ENCODE measurements at regions not wholly inside any gene's neighbourhood (a gene's known extent, or its start where the extent isn't known, plus 50 kb on each side); places are given as distances from the start of the nearest gene placed in this dataset.

DNA sequence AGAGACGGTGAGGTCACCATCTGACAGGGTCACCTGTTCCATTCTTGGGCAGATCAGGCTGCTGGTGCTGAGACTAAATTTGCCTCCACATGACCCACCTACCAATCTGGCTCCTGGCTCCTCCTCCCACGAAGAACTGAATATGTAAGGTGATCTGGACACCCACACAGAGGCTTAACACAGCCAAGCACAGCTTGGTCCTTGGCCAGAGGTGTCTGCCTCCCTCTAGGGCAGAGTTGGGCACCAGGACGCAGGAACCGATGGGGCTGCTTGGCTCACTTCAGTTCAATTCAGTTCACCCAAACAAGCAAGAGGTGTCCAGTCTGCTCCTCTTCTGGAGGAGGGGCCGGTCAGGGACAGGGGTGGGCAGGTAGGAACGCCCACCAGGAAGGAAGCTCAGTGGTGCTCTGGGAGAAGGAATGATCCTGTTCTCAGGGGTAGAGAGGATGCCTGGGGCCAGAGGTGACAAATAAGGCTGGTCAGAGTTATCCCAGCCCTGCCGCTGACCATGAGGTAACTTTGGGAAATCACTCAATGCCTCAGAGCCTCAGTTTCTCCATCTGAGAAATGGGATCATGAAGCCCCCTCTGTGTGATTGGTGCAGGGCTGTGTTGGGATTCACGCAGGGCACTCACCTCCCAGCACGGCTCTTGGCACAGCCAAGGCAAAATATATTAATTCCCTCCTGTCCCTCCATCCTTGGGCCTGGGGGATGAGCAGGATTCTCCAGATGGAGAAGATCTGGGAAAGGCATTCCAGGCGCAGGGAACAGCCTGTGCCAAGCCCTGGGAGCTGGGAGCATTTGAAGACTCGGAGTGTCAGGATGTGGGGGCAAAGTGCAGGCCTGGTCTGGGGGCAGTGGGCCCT, 284.5 kb downstream of the PTPRU start:
- Mint-ChIP-seq H3K27me3 (peaks cover 52 to 99% of the 10 kb centered on the region in 2 donors), H3K9me3 (no peaks in the 10 kb centered on the region), H3K36me3 (ENCODE audit: insufficient read depth) (no peaks in the 10 kb centered on the region), H3K4me3 (no peak overlapping the region), H3K4me1 (ENCODE audit: low read depth in 2 of 2) (no peaks in the 10 kb centered on the region), H3K27ac (no peak overlapping the region)
- DNase-seq = no peak
- ATAC-seq (replicated peaks) = no peak

DNA sequence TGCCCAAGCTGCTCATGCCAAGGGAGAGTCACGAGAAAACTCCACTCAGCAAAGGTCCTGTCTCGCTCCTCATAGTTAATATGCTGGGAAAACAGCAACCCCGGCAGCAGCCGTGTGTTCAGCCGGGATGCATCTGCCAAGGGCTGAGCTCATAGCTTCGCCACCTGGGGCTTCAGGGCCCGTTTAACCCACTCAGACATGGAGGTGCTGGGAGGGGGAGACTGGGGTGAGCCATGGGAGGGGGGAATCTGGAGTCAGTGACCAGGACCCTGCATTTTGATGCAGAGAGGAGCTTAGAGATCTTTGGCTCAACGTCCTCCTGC, 283.4 kb downstream of the PTPRU start:
- DNase-seq (no peak), ATAC-seq (replicated peaks) (no peak)
- H3K4me3 Mint-ChIP-seq = no peak overlapping the region
- no peaks in the 10 kb centered on the region for H3K4me1 Mint-ChIP-seq (ENCODE audit: low read depth in 2 of 2)
- peaks cover 44 to 95% of the 10 kb centered on the region in 2 donors for H3K27me3 Mint-ChIP-seq
- no peaks in the 10 kb centered on the region for H3K9me3 Mint-ChIP-seq
- no peak overlapping the region for H3K27ac Mint-ChIP-seq
- H3K36me3 Mint-ChIP-seq (ENCODE audit: insufficient read depth) = no peaks in the 10 kb centered on the region

DNA sequence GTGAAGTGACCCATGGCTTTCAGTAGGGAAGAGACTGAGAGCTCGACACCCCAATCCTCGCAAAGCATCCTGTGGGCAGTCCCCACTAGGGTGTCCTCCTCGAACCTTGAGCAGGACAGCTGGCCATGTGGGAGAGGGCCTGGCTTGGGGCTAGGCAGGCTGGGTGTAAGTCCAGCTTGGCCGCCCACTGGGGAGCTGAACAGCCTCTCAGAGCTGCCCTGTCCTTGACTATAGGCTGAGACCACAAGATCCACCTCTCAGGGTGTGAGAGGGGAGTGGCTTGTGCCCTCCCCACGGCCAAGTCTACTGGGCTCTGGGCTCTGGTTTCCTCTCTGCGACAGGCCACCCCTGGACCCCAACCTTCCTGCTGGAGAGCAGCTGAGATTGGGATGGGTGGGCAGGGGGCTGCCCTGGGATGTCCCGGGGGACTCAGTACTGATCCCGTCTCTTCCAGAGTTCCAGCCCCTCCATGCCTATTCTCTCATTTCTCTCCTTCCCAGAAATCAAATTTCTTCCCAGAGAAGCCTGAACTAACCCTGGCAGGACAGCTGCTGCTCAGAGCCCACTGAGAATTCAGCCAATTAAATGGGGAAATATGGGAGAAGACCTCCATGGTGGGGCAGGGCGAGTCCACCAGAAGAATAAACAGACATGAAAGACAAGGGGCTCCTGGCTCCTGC, 282.9 kb downstream of the PTPRU start:
- H3K9me3 Mint-ChIP-seq = no peaks in the 10 kb centered on the region

DNA sequence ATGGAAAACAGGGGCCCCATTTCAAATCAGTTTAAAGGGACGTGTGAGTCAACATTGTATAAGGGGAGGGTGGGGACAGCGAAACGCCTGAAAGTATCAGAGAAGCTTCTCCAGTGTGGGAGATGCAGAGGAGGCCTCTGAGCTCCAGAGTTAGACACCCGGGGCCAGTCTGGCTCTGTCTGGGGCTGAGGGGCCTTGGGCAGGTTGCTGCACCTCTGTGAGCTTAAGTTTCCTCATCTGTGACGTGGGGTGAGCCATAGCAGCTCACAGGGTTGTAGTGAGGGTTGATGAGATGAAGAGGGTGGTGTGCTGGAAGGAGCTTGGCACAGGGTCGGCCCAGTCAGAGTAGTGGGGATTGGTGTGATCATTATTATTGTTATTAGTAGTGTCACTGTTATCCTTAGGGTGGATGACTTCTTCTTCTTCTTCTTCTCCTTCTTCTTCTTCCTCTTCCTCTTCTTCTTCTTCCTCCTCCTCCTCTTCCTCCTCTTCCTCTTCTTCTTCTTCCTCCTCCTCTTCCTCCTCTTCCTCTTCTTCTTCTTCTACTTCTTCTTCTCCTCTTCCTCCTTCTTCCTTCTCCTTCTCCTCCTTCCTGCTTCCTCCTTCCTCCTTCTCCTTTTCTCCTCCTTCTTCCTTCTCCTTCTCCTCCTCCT, 282.0 kb downstream of the PTPRU start:
- DNase-seq = no peak
- H3K4me3 Mint-ChIP-seq = no peak overlapping the region
- H3K4me1 Mint-ChIP-seq (ENCODE audit: low read depth in 2 of 2) = no peaks in the 10 kb centered on the region
- ATAC-seq (replicated peaks) = no peak
- H3K27ac Mint-ChIP-seq = no peak overlapping the region
- no peaks in the 10 kb centered on the region for H3K9me3 Mint-ChIP-seq
- peaks cover 34 to 87% of the 10 kb centered on the region in 2 donors for H3K27me3 Mint-ChIP-seq
- H3K36me3 Mint-ChIP-seq (ENCODE audit: insufficient read depth) = no peaks in the 10 kb centered on the region

More for the DNA sequence above, 282.9 kb downstream of the PTPRU start:
- DNase-seq (no peak), ATAC-seq (replicated peaks) (no peak)
- peaks cover 44 to 95% of the 10 kb centered on the region in 2 donors for H3K27me3 Mint-ChIP-seq
- H3K4me3 Mint-ChIP-seq = no peak overlapping the region
- no peaks in the 10 kb centered on the region for H3K4me1 Mint-ChIP-seq (ENCODE audit: low read depth in 2 of 2)
- no peaks in the 10 kb centered on the region for H3K36me3 Mint-ChIP-seq (ENCODE audit: insufficient read depth)
- H3K27ac Mint-ChIP-seq = no peak overlapping the region

DNA sequence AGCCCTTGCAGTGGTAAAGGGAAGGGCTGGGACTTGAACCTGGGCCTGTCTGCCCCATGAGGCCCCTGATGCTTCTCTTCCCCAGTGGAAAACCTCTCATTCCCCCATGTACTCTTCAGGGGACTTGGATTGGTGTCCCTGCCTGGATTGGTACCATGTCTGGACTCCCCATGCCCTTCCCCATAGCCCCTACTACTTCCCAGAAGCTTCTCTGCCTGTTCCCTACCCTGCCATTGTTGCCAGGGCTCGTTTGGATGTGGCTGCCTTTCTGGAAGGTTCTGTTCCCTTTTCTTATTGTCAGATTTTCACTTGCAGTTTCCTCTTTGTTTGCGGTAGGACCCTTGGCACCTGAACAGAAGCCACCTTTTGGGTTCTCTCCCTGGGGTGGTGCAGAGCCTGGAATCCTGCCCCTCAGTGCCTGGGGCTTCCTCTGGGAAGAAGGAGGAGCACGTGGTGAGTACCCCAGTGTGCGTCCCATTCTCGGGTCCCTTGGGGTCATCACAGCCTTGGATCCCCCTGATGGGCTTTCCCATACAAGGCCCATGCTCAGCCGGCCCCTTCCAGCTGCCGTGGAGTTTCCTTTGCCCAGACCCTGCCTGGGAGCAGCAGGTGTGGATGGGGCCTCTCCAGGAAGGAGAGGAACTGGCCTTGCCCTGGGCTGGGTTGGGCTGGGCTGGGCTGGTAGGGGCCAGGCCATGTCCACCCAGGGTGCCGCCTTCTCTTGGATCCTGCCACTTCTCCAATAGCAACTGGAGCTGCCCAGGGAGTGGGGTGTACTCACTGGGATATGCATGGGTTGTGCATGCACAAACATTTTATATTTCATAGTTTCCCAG, 281.1 kb downstream of the PTPRU start:
- H3K9me3 Mint-ChIP-seq = no peaks in the 10 kb centered on the region
- H3K27me3 Mint-ChIP-seq = peaks cover 29 to 78% of the 10 kb centered on the region in 2 donors
- H3K27ac Mint-ChIP-seq = no peak overlapping the region
- DNase-seq = no peak
- H3K4me1 Mint-ChIP-seq (ENCODE audit: low read depth in 2 of 2) = no peaks in the 10 kb centered on the region
- ATAC-seq (replicated peaks) = no peak
- H3K36me3 Mint-ChIP-seq (ENCODE audit: insufficient read depth) = no peaks in the 10 kb centered on the region
- H3K4me3 Mint-ChIP-seq = no peak overlapping the region

DNA sequence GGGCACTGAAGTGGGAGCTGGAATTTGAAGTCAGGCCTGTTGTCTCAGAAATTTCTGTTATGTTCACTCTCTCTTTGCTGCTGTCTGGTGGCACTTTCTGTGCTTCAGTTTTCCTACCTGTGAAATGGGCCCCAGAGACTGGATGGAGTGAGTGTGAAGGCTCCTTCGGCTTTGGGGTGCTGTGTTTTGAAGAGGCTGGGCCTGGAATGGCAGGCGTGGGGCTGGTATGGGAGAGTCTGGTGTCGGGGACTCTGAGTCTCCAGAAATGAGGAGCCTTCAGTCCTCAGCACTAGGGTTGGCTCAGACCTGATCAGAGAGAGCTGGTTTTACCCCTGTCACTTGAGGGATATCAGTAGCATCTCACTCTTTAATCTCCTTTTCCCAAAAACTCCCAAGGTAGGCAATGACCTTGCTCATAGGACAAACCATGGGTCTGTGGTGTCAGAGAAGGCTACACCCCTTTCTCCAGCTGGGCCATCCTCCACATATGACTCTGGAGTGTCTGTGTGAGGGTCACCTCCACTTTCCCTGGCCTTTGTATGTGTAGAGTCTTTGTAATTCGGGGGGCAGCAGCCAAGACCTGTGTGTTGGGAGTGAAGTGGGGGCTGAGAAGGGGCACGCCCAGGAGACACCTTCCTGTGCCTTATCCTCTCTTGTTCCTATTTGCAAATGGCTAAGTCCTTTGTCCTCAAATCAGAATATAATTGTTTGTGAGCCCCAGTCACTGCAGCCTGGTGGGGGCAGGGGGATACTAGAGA, 279.9 kb downstream of the PTPRU start:
- H3K27me3 Mint-ChIP-seq = peaks cover 26 to 66% of the 10 kb centered on the region in 2 donors
- H3K4me3 Mint-ChIP-seq = no peak overlapping the region
- no peaks in the 10 kb centered on the region for H3K9me3 Mint-ChIP-seq
- no peaks in the 10 kb centered on the region for H3K4me1 Mint-ChIP-seq (ENCODE audit: low read depth in 2 of 2)
- no peak overlapping the region for H3K27ac Mint-ChIP-seq
- ATAC-seq (replicated peaks) (no peak), DNase-seq (no peak)
- no peaks in the 10 kb centered on the region for H3K36me3 Mint-ChIP-seq (ENCODE audit: insufficient read depth)

DNA sequence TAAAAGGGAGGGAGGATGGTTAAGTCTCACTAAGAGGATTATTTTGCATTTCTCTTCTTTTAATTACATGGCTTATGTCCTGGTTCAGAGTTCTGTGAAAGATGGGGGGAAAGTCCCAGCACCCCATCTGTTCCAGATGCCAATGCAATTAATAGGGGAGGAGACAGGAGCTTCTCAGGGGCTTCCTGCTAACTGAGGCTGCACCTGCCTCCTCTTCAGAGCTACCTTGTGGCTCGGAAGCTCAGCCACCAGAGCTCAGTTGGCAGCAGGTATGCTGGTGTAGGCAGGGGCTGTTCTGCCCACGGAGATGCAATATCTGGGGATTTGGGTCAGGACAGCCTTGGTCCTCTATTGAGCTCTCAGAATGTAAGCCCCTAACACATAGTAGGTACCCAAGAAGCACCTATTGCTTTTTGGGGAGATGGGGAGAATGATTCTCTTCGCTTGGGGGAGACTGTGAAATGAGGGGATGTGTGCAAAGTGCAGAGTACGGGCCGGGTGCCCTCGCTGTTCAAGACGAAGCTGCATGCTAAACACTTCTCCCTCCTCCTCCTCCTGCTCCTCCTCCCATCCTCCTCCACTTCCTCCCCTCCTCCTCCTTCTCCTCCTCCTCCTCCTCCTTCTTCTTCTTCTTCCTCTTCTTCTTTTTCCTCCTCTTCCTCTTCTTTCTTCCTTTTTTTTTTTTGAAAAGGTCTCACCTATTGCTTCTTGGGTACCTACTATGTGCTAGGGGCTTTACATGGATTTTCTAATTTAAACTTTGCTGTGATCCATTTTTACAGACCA, 279.0 kb downstream of the PTPRU start:
- no peak for DNase-seq
- Mint-ChIP-seq H3K4me3 (no peak overlapping the region), H3K27me3 (peaks cover 26 to 57% of the 10 kb centered on the region in 2 donors), H3K9me3 (no peaks in the 10 kb centered on the region), H3K4me1 (ENCODE audit: low read depth in 2 of 2) (no peaks in the 10 kb centered on the region), H3K27ac (no peak overlapping the region), H3K36me3 (ENCODE audit: insufficient read depth) (no peaks in the 10 kb centered on the region)
- ATAC-seq (replicated peaks) = no peak

DNA sequence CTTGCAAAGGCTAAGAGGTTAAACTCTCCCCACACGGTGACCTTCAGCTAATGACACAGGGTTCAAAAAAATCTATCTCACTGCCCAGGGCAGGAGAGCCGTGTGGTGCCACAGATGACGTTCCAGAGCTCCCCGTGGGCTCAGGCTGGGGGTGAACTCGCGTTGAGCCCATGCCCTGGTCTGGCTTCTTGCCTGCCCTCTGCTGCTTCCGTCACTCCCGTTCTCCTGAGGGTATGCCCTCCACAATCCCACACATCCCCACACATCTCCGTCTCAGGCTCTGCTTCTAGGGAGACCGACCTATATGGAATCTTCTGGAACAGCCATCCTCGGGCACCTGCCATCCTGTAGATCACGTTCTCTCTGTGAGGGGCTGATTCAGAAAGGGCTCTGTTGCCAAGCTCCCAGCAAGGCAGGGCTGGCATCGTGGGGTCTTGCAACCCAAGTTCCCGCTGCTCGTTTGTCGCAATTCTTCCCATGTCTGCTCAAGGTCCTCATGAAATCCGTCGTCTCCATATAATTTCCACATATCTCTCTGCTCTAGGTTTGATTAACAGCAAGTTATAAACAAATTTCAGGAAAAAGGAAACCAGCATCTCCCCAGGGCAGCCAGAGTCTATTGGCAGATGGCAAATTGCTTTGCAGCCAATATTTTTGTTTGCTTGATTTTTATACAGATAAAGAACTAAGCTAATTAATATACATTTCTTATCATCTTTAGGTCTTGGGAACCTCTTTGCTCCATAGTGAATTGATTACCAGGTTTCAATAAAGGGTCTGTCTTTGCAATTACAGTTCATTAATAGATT, 278.2 kb downstream of the PTPRU start:
- Mint-ChIP-seq H3K4me3 (no peak overlapping the region), H3K36me3 (ENCODE audit: insufficient read depth) (no peaks in the 10 kb centered on the region), H3K9me3 (no peaks in the 10 kb centered on the region), H3K4me1 (ENCODE audit: low read depth in 2 of 2) (no peaks in the 10 kb centered on the region), H3K27me3 (peaks cover 32 to 53% of the 10 kb centered on the region in 2 donors), H3K27ac (no peak overlapping the region)
- ATAC-seq (replicated peaks) (no peak), DNase-seq (no peak)

DNA sequence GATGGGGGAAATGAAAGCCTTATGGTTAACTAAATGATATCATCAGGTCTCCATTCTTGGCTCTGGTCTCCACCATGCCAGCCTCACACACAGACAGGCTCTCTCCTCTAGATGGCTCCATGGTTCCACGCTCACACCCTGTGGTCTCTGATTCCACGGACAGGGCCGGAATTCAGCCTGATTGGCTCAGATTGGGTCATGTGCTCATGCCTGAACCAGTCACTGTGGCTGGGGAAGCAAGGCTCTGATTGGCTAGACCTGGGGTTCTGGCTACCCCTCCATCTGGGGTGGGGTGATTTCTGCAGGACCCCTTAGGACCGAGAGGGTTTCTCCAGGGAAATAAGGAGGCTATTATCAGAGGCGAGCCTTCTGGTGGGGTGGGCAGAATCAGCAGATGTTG, 277.0 kb downstream of the PTPRU start:
- no peak overlapping the region for H3K4me3 Mint-ChIP-seq
- no peaks in the 10 kb centered on the region for H3K9me3 Mint-ChIP-seq
- H3K36me3 Mint-ChIP-seq (ENCODE audit: insufficient read depth) = no peaks in the 10 kb centered on the region
- ATAC-seq (replicated peaks) (no peak), DNase-seq (no peak)
- H3K4me1 Mint-ChIP-seq (ENCODE audit: low read depth in 2 of 2) = no peaks in the 10 kb centered on the region
- no peak overlapping the region for H3K27ac Mint-ChIP-seq
- peaks cover 35 to 53% of the 10 kb centered on the region in 2 donors for H3K27me3 Mint-ChIP-seq

DNA sequence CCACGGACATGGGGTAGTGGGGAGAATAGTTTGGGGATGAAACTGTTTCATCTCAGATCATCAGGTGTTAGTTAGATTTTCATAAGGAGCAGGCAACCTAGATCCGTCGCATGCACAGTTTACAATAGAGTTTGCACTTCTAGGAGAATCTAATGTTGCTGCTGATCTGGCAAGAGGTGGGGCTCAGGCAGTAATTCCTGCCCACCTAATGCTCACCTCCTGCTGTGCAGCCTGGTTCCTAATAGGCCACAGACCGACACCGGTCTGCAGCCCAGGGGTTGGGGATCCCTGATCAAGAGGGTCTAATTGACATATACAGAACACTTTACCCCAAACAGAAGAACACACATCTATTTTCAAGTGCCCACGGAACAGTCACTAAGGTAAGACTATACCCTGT, 275.1 kb downstream of the PTPRU start:
- Mint-ChIP-seq H3K4me1 (ENCODE audit: low read depth in 2 of 2) (no peaks in the 10 kb centered on the region), H3K4me3 (no peak overlapping the region), H3K9me3 (no peaks in the 10 kb centered on the region), H3K27ac (no peak overlapping the region), H3K36me3 (ENCODE audit: insufficient read depth) (no peaks in the 10 kb centered on the region), H3K27me3 (peaks cover 34 to 52% of the 10 kb centered on the region in 2 donors)
- DNase-seq (no peak), ATAC-seq (replicated peaks) (no peak)

DNA sequence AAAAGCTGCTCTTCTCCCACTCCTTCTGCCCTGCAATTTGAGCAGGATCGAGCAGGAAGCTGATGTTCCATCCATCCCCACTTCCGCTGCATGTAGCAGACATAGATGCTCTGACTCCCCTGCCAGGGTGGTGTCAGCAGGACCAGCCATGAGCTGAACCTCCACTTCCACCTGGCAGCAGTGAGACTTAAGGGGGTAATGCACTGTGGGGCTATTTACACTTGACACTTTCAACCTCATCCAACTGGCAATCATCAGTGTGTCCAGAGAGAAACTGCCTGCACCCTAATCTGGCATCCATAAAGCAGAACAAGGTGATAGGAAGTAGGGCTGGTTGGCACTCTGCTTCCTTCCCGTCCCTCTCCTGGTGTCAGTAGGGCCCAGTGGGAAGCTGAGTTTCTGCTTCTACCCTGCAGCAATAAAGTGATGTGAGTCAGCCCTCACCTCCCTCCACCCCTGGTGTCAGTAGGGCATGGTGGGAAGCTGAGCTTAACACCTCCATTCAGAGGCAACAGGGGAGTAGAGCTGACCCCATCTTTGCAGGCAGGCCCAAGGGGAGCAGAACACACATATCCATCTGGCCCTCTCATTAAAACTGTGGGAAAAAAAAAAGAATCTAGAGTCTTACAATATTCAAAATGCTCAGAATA, 272.3 kb downstream of the PTPRU start:
- DNase-seq = no peak
- Mint-ChIP-seq H3K4me1 (ENCODE audit: low read depth in 2 of 2) (no peaks in the 10 kb centered on the region), H3K36me3 (ENCODE audit: insufficient read depth) (no peaks in the 10 kb centered on the region), H3K4me3 (no peak overlapping the region), H3K27me3 (peaks cover 45 to 61% of the 10 kb centered on the region in 2 donors), H3K9me3 (no peaks in the 10 kb centered on the region), H3K27ac (no peak overlapping the region)
- ATAC-seq (replicated peaks) = no peak
